Adrenal gland (tissue), 9 donors: ENCODE measurements at regions not wholly inside any gene's neighbourhood (a gene's known extent, or its start where the extent isn't known, plus 50 kb on each side); places are given as distances from the start of the nearest gene placed in this dataset.

Experiments
- DNase-seq, 7 donors: peaks; one replicate each; pipeline ENCODE4 v3.0.0-alpha.2; 2019 to 2020
- H3K27ac ChIP-seq, 5 donors: fragments of 200-600 bp; sonication (generic) in 4 of 5; 1 replicate in 3 of 5; 2 replicates in 2 of 5; pipeline versions ENCODE4 v1.5.1 to v1.8.0; 2016 to 2020; ENCODE audit warnings: mild to moderate bottlenecking in 1 of 5
- H3K27me3 ChIP-seq: fragments of 200-600 bp; 2 replicates; pipeline ENCODE4 v1.8.0; 2021
- H3K36me3 ChIP-seq, 2 donors: fragments of 200-600 bp; replicated peaks in 1 of 2; 1 replicate in 1 of 2; 2 replicates in 1 of 2; pipeline versions ENCODE4 v1.5.1 to v1.8.0; 2018 to 2022
- H3K4me1 ChIP-seq, 2 donors: fragments of 200-600 bp; replicated peaks in 1 of 2; 1 replicate in 1 of 2; 2 replicates in 1 of 2; pipeline versions ENCODE4 v1.5.1 to v1.8.0; 2018 to 2021
- H3K4me3 ChIP-seq, 4 donors: fragments of 200-600 bp; sonication (generic) in 3 of 4; one replicate each; pipeline ENCODE4 v1.5.1; 2016 to 2018
- H3K9me3 ChIP-seq, 3 donors: fragments of 200-600 bp; sonication (generic) in 1 of 3; replicated peaks in 1 of 3; 1 replicate in 2 of 3; 2 replicates in 1 of 3; pipeline versions ENCODE4 v1.5.1 to v1.8.0; 2016 to 2021
- CTCF ChIP-seq, 6 experiments: fragments of 450-650 bp in 4 of 6; fragments of 200-600 bp in 2 of 6; sonication (generic) in 1 of 6; IDR thresholded peaks; 1 replicate in 5 of 6; 2 replicates in 1 of 6; pipeline versions ENCODE4 v1.5.1 to v1.8.0; 2016 to 2021; ENCODE audit warnings: antibody characterized with exemption in 6 of 6, mild to moderate bottlenecking in 2 of 6, moderate library complexity in 1 of 6
- POLR2A ChIP-seq, 2 donors: fragments of 450-650 bp; IDR thresholded peaks; one replicate each; pipeline ENCODE4 v1.6.1; 2017; ENCODE audit warnings: antibody characterized with exemption in 2 of 2, mild to moderate bottlenecking in 2 of 2, moderate library complexity in 1 of 2
- WGBS, 4 donors: extraction: QIAGEN DNeasy Blood & Tissue Kit in 2 of 4; methylation state at CpG; one replicate each; pipeline versions ENCODE4 v1.1.5 to v1.1.7; 2013 to 2017; 5-methylcytosine and 5-hydroxymethylcytosine counted together
- intact Hi-C, 2 donors: fragments of 100-400 bp; cut with DNase I; formaldehyde crosslinking; loops; one replicate each; pipeline versions ENCODE4 v1.14.1 to v1.15.0; 2022 to 2023
- donor health status: healthy with polysubstance abuse.
- donor health status: Bipolar disorder and iron deficiency.
- donor health status: DM: yes; HTN: yes; CAD: no.
- donor health status: DM: no; HTN: no; CAD: no.
- donor health status: DM: no; HTN: no; CAD: no.

- no peaks in the 10 kb centered on the region for H3K4me1 ChIP-seq
- H3K27ac ChIP-seq, result no peak overlapping the region
- H3K27me3 ChIP-seq, result peaks cover 12% of the 10 kb centered on the region
- no peak overlapping the region for H3K4me3 ChIP-seq
- intact Hi-C loops, result no loop called here
- 72 to 79% (median 75%) methylated on average over 11 of the region's 11 CpGs for WGBS, 4 donors
- no peak for DNase-seq
- TF ChIP-seq CTCF (IDR thresholded peaks at IDR 0.05) (no peak), POLR2A (IDR thresholded peaks at IDR 0.05) (no peak)
- no peaks in the 10 kb centered on the region for H3K9me3 ChIP-seq
- no peaks in the 10 kb centered on the region for H3K36me3 ChIP-seq
Observed at GRCh38 chr5:66337626-66338226, 193.6 kb downstream of the SREK1 start.

- H3K27me3 ChIP-seq, result peaks cover 12% of the 10 kb centered on the region
- WGBS, 4 donors, result 69 to 91% (median 77%) methylated on average over 2 of the region's 2 CpGs
- no peaks in the 10 kb centered on the region for H3K4me1 ChIP-seq
- no peak overlapping the region for H3K27ac ChIP-seq
- TF ChIP-seq CTCF (IDR thresholded peaks at IDR 0.05) (no peak), POLR2A (IDR thresholded peaks at IDR 0.05) (no peak)
- no peak overlapping the region for H3K4me3 ChIP-seq
- intact Hi-C loops, result no loop called here
- no peaks in the 10 kb centered on the region for H3K36me3 ChIP-seq
- no peak for DNase-seq
- no peaks in the 10 kb centered on the region for H3K9me3 ChIP-seq
Observed at GRCh38 chr5:66338828-66339227, 194.7 kb downstream of the SREK1 start.

GRCh38 chr5:66339896-66340295 is 195.8 kb downstream of the SREK1 start:
- no peaks in the 10 kb centered on the region for H3K9me3 ChIP-seq
- peaks cover 12% of the 10 kb centered on the region for H3K27me3 ChIP-seq
- no peak overlapping the region for H3K4me3 ChIP-seq
- no peaks in the 10 kb centered on the region for H3K36me3 ChIP-seq
- no peak for TF ChIP-seq CTCF (IDR thresholded peaks at IDR 0.05)
- TF ChIP-seq POLR2A (IDR thresholded peaks at IDR 0.05), result no peak
- no peaks in the 10 kb centered on the region for H3K4me1 ChIP-seq
- 44 to 63% (median 59%) methylated on average over 1 of the region's 1 CpG for WGBS, 4 donors
- no peak for DNase-seq
- H3K27ac ChIP-seq, result no peak overlapping the region
- intact Hi-C loops, result no loop called here

- Histone ChIP-seq H3K27me3 (peaks cover 5% of the 10 kb centered on the region), H3K36me3 (no peaks in the 10 kb centered on the region), H3K4me1 (no peaks in the 10 kb centered on the region), H3K4me3 (no peak overlapping the region), H3K9me3 (no peaks in the 10 kb centered on the region), H3K27ac (no peak overlapping the region)
- WGBS, 4 donors, result 73 to 97% (median 77%) methylated on average over 1 of the region's 1 CpG
- TF ChIP-seq CTCF (IDR thresholded peaks at IDR 0.05) (no peak), POLR2A (IDR thresholded peaks at IDR 0.05) (no peak)
- intact Hi-C loops, result no loop called here
- no peak for DNase-seq
Observed at GRCh38 chr5:66340786-66341185, 196.7 kb downstream of the SREK1 start.
